ENCODE measurements at regions not wholly inside any gene's neighbourhood (a gene's known extent, or its start where the extent isn't known, plus 50 kb on each side); places are given as distances from the start of the nearest gene placed in this dataset.

- DNase-seq = no peak
Observed at GRCh38 chr7:12136523-12136922, 74.6 kb upstream of the TMEM106B start.

GRCh38 chr7:12137283-12137682 is 73.8 kb upstream of the TMEM106B start:
- no peak for DNase-seq

GRCh38 chr7:12138421-12138820 is 72.7 kb upstream of the TMEM106B start:
- no peak for DNase-seq

GRCh38 chr7:12139416-12139815 is 71.7 kb upstream of the TMEM106B start:
- DNase-seq = no peak

- DNase-seq = no peak
Observed at GRCh38 chr7:12146813-12147212, 64.3 kb upstream of the TMEM106B start.

- no peak for DNase-seq
Observed at GRCh38 chr7:12152196-12152918, 58.7 kb upstream of the TMEM106B start.

- DNase-seq = no peak
Observed at GRCh38 chr7:12154119-12154518, 57.0 kb upstream of the TMEM106B start.

GRCh38 chr7:12157517-12157916 is 53.6 kb upstream of the TMEM106B start:
- DNase-seq = no peak

GRCh38 chr7:12158334-12159060 is 52.6 kb upstream of the TMEM106B start:
- no peak for DNase-seq

GRCh38 chr7:12161146-12161545 is 49.9 kb upstream of the TMEM106B start:
- DNase-seq = no peak
